ENCODE measurements at regions not wholly inside any gene's neighbourhood (a gene's known extent, or its start where the extent isn't known, plus 50 kb on each side); places are given as distances from the start of the nearest gene placed in this dataset.
"Not testable (repeated sequence)": the region's sequence is repeated elsewhere in the genome, so short reads cannot be mapped to it uniquely, and the experiment has no call there.

- H3K4me3 ChIP-seq (ENCODE audit: low read depth, low read length), result no peak overlapping the region
- DNase-seq (ENCODE audit: low read depth), result no peak
- no peak for TF ChIP-seq CTCF (IDR thresholded peaks at IDR 0.05; ENCODE audit: control insufficient read depth, extremely low read depth, insufficient read depth)
These were observed 920.8 kb downstream of the TYW1 start for GRCh38 chr7:67917437-67917755.

GRCh38 chr7:67918158-67918557, 921.5 kb downstream of the TYW1 start:
- no peak for TF ChIP-seq CTCF (IDR thresholded peaks at IDR 0.05; ENCODE audit: control insufficient read depth, extremely low read depth, insufficient read depth)
- DNase-seq (ENCODE audit: low read depth), result no peak
- H3K4me3 ChIP-seq (ENCODE audit: low read depth, low read length), result no peak overlapping the region

- H3K4me3 ChIP-seq (ENCODE audit: low read depth, low read length), result no peak overlapping the region
- DNase-seq (ENCODE audit: low read depth), result no peak
- TF ChIP-seq CTCF (IDR thresholded peaks at IDR 0.05; ENCODE audit: control insufficient read depth, extremely low read depth, insufficient read depth), result no peak
These were observed 926.7 kb downstream of the TYW1 start for GRCh38 chr7:67923286-67923685.

- H3K4me3 ChIP-seq (ENCODE audit: low read depth, low read length), result no peak overlapping the region
- no peak for TF ChIP-seq CTCF (IDR thresholded peaks at IDR 0.05; ENCODE audit: control insufficient read depth, extremely low read depth, insufficient read depth)
- DNase-seq (ENCODE audit: low read depth), result no peak
These were observed 931.5 kb downstream of the TYW1 start for GRCh38 chr7:67928141-67928540.

GRCh38 chr7:67936447-67936846, 939.8 kb downstream of the TYW1 start:
- DNase-seq (ENCODE audit: low read depth); H3K4me3 ChIP-seq (ENCODE audit: low read depth, low read length): not testable (repeated sequence)

- TF ChIP-seq CTCF (IDR thresholded peaks at IDR 0.05; ENCODE audit: control insufficient read depth, extremely low read depth, insufficient read depth), result no peak
- DNase-seq (ENCODE audit: low read depth), result no peak
- H3K4me3 ChIP-seq (ENCODE audit: low read depth, low read length), result no peak overlapping the region
These were observed 943.8 kb downstream of the TYW1 start for GRCh38 chr7:67940400-67940799.

GRCh38 chr7:67947191-67947590, 950.6 kb downstream of the TYW1 start:
- no peak for DNase-seq (ENCODE audit: low read depth)
- no peak for TF ChIP-seq CTCF (IDR thresholded peaks at IDR 0.05; ENCODE audit: control insufficient read depth, extremely low read depth, insufficient read depth)
- no peak overlapping the region for H3K4me3 ChIP-seq (ENCODE audit: low read depth, low read length)

- H3K4me3 ChIP-seq (ENCODE audit: low read depth, low read length), result no peak overlapping the region
- no peak for DNase-seq (ENCODE audit: low read depth)
- TF ChIP-seq CTCF (IDR thresholded peaks at IDR 0.05; ENCODE audit: control insufficient read depth, extremely low read depth, insufficient read depth), result no peak
These were observed 951.0 kb downstream of the TYW1 start for GRCh38 chr7:67947646-67948045.

Measured in LNCaP clone FGC (cell line).